Parathyroid adenoma (tissue), 2 donors: ENCODE measurements at regions not wholly inside any gene's neighbourhood (a gene's known extent, or its start where the extent isn't known, plus 50 kb on each side); places are given as distances from the start of the nearest gene placed in this dataset.
"Not testable (repeated sequence)": the region's sequence is repeated elsewhere in the genome, so short reads cannot be mapped to it uniquely, and the experiment has no call there.

ENCODE experiments used
- H2AFZ ChIP-seq: fragments of 300-600 bp; sonication (generic); one replicate; pipeline ENCODE4 v1.7.0; 2017; ENCODE audit warnings: antibody characterized with exemption, mild to moderate bottlenecking
- H3K27ac ChIP-seq: fragments of 300-600 bp; sonication (generic); one replicate; pipeline ENCODE4 v1.7.0; 2017
- H3K27me3 ChIP-seq: fragments of 300-600 bp; sonication (generic); one replicate; pipeline ENCODE4 v1.7.0; 2017; ENCODE audit warnings: low read length; ENCODE audit not compliant: control insufficient read depth, insufficient read depth
- H3K36me3 ChIP-seq: fragments of 300-600 bp; sonication (generic); one replicate; pipeline ENCODE4 v1.7.0; 2017; ENCODE audit warnings: low read length; ENCODE audit not compliant: control insufficient read depth, insufficient read depth
- H3K4me1 ChIP-seq: fragments of 300-600 bp; sonication (generic); one replicate; pipeline ENCODE4 v1.7.0; 2017; ENCODE audit warnings: control low read depth
- H3K4me2 ChIP-seq: fragments of 300-600 bp; sonication (generic); one replicate; pipeline ENCODE4 v1.7.0; 2017; ENCODE audit warnings: low read length
- H3K4me3 ChIP-seq: fragments of 300-600 bp; sonication (generic); one replicate; pipeline ENCODE4 v1.7.0; 2017; ENCODE audit warnings: low read depth, low read length
- H3K79me2 ChIP-seq: fragments of 300-600 bp; sonication (generic); one replicate; pipeline ENCODE4 v1.7.0; 2017; ENCODE audit warnings: control low read depth
- H3K9ac ChIP-seq: fragments of 300-600 bp; sonication (generic); one replicate; pipeline ENCODE4 v1.7.0; 2017; ENCODE audit warnings: mild to moderate bottlenecking
- H3K9me3 ChIP-seq: fragments of 300-600 bp; sonication (generic); one replicate; pipeline ENCODE4 v1.7.0; 2017; ENCODE audit warnings: low read length; ENCODE audit not compliant: control insufficient read depth
- TF ChIP-seq, protein P1 (sequence below): fragments of 300-600 bp; sonication (generic); IDR thresholded peaks from one replicate; pipeline ENCODE4 v1.7.0; 2017; ENCODE audit warnings: antibody characterized with exemption, mild to moderate bottlenecking
- donor health status: primary hyperparathyroidism.

DNA sequence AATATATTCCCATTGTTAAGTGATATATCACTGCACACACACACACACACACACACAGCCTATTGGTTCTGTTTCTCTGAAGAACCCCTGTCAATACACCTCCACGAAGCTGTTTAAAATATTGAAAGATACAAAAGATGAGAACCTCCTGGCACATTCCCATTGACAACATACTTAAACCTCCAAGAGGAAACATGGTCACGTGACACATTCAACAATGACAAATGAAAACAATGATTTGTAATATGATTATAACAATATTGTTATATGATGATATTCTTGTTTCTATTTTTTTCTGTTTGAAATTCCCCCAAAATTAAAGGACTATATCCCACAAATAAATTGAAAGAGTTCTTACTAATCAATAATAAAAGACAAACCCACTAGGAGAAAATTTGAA is 1344.9 kb downstream of the BRD1 start:
- Histone ChIP-seq H3K9ac (no peak overlapping the region), H3K4me2 (no peak overlapping the region), H3K4me3 (no peak overlapping the region), H3K27ac (no peak overlapping the region), H2AFZ (no peak overlapping the region), H3K27me3 (no peaks in the 10 kb centered on the region), H3K79me2 (no peaks in the 10 kb centered on the region), H3K36me3 (no peaks in the 10 kb centered on the region), H3K9me3 (no peaks in the 10 kb centered on the region), H3K4me1 (no peaks in the 10 kb centered on the region)
- TF ChIP-seq, protein P1, sequence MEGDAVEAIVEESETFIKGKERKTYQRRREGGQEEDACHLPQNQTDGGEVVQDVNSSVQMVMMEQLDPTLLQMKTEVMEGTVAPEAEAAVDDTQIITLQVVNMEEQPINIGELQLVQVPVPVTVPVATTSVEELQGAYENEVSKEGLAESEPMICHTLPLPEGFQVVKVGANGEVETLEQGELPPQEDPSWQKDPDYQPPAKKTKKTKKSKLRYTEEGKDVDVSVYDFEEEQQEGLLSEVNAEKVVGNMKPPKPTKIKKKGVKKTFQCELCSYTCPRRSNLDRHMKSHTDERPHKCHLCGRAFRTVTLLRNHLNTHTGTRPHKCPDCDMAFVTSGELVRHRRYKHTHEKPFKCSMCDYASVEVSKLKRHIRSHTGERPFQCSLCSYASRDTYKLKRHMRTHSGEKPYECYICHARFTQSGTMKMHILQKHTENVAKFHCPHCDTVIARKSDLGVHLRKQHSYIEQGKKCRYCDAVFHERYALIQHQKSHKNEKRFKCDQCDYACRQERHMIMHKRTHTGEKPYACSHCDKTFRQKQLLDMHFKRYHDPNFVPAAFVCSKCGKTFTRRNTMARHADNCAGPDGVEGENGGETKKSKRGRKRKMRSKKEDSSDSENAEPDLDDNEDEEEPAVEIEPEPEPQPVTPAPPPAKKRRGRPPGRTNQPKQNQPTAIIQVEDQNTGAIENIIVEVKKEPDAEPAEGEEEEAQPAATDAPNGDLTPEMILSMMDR, result no peak

DNA sequence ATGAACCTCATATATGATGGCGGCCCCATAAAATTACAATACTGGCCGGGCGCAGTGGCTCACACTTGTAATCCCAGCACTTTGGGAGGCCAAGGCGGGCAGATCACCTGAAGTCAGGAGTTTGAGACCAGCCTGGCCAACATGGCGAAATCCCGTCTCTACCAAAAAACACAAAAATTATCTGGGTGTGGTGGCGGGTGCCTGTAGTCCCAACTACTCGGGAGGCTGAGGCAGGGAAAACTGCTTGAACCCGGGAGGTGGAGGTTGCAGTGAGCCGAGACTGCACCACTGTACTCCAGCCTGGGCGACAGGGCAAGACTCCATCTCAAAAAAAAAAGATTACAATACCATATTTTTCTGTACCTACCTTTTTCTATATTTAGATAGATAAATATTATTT is 1345.5 kb downstream of the BRD1 start:
- not testable (repeated sequence) for H3K4me1 ChIP-seq, H3K79me2 ChIP-seq, H3K9me3 ChIP-seq, H2AFZ ChIP-seq, H3K4me2 ChIP-seq, H3K4me3 ChIP-seq, H3K27me3 ChIP-seq, H3K9ac ChIP-seq, H3K27ac ChIP-seq, H3K36me3 ChIP-seq

DNA sequence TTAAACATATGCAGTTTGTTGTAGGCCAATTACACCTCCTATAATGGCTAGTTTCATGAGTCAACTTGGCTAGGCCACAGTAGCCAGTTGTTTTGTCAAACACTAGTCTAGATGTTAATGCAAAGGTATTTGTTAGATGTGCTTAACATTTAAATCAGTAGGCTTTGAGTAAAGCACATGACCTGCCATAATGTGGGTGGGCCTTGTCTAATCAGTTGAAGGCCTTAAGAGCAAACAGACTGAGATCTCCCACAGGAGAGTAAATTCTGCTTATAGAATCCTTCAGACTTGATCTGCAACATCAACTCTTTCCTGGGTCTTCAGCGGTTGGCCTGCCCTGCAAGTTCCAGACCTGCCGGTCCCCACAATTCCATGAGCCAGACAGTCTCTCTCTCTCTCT is 1345.9 kb downstream of the BRD1 start:
- no peak overlapping the region for H2AFZ ChIP-seq
- H3K9ac ChIP-seq, result no peak overlapping the region
- no peaks in the 10 kb centered on the region for H3K79me2 ChIP-seq
- TF ChIP-seq, protein P1, result no peak
- H3K27ac ChIP-seq, result no peak overlapping the region
- no peaks in the 10 kb centered on the region for H3K9me3 ChIP-seq
- H3K36me3 ChIP-seq, result no peaks in the 10 kb centered on the region
- H3K4me2 ChIP-seq, result no peak overlapping the region
- no peak overlapping the region for H3K4me3 ChIP-seq
- no peaks in the 10 kb centered on the region for H3K4me1 ChIP-seq
- H3K27me3 ChIP-seq, result no peaks in the 10 kb centered on the region

DNA sequence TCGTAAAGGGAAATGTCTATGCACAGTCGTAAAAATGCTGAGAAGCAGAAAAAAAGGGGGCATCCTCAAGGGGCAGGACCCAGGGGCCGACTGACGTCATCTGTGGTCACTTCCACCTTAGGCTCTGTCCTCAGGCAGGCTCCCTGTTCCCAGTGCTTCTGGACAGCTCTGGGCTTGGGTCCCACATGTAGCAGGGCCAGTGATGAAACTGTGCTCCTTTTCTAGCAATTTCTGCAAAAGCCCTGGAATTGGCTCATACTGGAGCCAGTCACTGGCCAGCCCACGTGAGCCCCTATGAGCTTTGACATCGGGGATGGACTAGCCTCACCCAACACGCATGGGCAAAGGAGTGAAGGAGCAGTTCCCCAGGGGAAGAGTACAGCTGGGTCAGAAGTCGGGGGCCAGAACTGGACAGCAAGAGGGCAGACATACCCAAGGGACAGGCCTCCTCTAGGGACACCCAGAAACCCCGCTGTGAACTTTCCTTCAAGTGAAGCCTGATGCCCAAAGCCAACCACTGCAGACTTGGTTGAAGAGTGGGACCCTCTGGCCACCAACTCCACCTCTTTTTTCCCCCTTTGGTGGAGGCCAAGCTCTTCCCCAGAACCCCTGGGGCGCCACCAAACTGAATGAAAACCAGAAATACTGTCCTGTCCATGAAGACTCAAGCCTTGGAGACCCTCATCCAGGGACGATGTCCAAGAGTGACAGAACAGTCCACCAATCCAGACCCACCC is 1349.0 kb downstream of the BRD1 start:
- H3K27ac ChIP-seq, result no peak overlapping the region
- H3K4me1 ChIP-seq, result no peaks in the 10 kb centered on the region
- H3K27me3 ChIP-seq, result no peaks in the 10 kb centered on the region
- H3K4me3 ChIP-seq, result no peak overlapping the region
- no peaks in the 10 kb centered on the region for H3K79me2 ChIP-seq
- H3K36me3 ChIP-seq, result no peaks in the 10 kb centered on the region
- no peak overlapping the region for H2AFZ ChIP-seq
- TF ChIP-seq, protein P1, result no peak
- H3K9ac ChIP-seq, result no peak overlapping the region
- no peak overlapping the region for H3K4me2 ChIP-seq
- H3K9me3 ChIP-seq, result no peaks in the 10 kb centered on the region

DNA sequence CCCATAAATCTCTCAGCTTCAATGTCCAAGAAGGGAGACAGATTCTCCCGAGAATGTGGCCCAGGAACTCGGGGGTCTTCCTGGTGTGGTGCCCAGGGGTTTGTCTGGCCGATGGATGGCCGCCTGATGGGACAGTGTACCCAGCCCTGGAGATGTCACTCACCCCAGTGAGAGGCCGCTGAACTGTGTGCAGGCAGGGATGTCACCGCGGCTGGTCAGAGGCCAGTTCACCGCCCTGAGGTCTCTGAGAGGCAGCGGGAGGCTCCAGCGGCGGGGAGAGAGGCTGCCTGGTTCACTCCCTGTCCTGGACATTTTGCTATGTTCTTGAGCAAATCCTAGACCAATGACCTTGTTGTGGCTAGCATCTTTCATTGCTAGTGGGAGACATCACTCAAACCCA is 1349.5 kb downstream of the BRD1 start:
- no peaks in the 10 kb centered on the region for H3K4me1 ChIP-seq

More for the DNA sequence above, 1349.5 kb downstream of the BRD1 start:
- Histone ChIP-seq H3K4me3 (no peak overlapping the region), H3K9me3 (no peaks in the 10 kb centered on the region), H3K27me3 (no peaks in the 10 kb centered on the region), H2AFZ (no peak overlapping the region), H3K27ac (no peak overlapping the region), H3K4me2 (no peak overlapping the region), H3K9ac (no peak overlapping the region), H3K79me2 (no peaks in the 10 kb centered on the region), H3K36me3 (no peaks in the 10 kb centered on the region)
- TF ChIP-seq, protein P1, result no peak
